GM13976 (cell line): ENCODE measurements at regions not wholly inside any gene's neighbourhood (a gene's known extent, or its start where the extent isn't known, plus 50 kb on each side); places are given as distances from the start of the nearest gene placed in this dataset.

ENCODE experiments used
- DNase-seq: peaks from one replicate; pipeline ENCODE4 v3.0.0; 2012; ENCODE audit warnings: low spot score
- CTCF ChIP-seq: IDR thresholded peaks from 2 replicates; pipeline ENCODE4 v1.5.1; 2012; ENCODE audit warnings: borderline replicate concordance, mild to moderate bottlenecking; ENCODE audit not compliant: insufficient read depth; ENCODE audit errors: extremely low read depth, missing control alignments, control extremely low read depth
- in situ Hi-C: fragments of 300-500 bp; cut with MboI; formaldehyde crosslinking; loops from one replicate; pipeline ENCODE4 v1.12.0; 2022; ENCODE audit warnings: low sequenced_read_pairs, mixed read lengths, inconsistent platforms; ENCODE audit not compliant: unreplicated experiment

- in situ Hi-C loops = no loop called here
- TF ChIP-seq CTCF = no peak
- DNase-seq = no peak
Observed at GRCh38 chr13:89678466-89679121, 1668.9 kb upstream of the MIR17HG start.

DNA sequence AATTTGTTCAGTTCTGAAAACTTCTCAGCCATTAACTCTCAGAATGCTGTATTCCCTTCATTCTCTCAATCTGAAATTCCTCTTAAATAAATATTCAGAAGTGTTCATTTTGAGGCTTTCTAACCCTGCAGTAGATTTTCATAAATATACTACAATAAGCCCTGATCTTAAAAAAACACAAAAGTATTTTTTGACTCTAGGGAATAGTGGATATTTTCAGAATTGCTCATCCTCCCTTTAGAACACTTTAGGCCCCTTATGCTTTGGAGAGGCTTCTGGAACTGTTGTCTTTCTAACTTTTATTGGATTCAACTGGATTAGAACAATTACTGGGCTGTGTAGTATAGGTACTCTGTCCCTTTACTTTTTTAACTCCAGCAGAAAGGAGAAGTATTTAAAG lies 1662.6 kb upstream of the MIR17HG start:
- in situ Hi-C loops = no loop called here
- no peak for TF ChIP-seq CTCF
- DNase-seq = no peak

- in situ Hi-C loops = no loop called here
- DNase-seq = no peak
- TF ChIP-seq CTCF = no peak
Observed at GRCh38 chr13:89686171-89686570, 1661.3 kb upstream of the MIR17HG start.

DNA sequence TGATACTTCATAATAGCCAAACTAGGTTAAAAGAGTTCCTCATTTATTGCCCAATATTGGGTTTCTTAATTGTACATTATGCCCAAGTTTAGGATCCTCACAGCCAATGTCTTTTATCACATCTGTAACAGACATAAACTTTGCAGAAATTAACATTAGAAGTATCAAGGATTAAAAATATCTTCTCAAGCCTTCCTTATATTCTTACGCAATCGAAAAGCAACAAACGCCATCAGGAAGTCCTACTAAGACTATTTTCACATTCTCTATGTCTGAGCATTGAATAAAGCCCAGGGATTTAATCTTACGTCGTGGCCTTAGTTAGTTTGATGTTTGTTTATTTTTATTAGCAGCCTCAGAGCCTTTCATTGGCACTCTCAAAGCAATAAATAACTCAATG lies 1660.4 kb upstream of the MIR17HG start:
- in situ Hi-C loops = no loop called here
- no peak for DNase-seq
- no peak for TF ChIP-seq CTCF

DNA sequence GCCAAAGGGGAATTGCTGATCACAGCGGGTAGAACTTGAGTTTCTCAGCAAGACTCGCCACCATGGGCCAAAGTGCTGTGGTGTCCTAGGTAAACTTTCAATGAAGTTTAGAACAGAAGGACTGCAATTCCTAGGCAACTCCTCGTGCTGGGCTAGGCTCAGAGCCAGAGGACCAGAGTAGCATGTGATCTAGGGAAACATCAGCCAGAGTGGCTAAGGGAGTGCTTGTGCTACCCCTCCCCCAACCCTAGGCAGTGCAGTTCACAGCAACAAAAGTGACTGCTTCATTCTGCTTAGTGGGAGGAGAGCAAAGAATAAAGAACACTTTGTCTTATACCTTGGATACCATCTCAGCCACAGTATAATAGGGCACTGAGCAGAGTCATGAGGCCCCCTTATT lies 1658.6 kb upstream of the MIR17HG start:
- in situ Hi-C loops = no loop called here
- no peak for TF ChIP-seq CTCF
- no peak for DNase-seq

DNA sequence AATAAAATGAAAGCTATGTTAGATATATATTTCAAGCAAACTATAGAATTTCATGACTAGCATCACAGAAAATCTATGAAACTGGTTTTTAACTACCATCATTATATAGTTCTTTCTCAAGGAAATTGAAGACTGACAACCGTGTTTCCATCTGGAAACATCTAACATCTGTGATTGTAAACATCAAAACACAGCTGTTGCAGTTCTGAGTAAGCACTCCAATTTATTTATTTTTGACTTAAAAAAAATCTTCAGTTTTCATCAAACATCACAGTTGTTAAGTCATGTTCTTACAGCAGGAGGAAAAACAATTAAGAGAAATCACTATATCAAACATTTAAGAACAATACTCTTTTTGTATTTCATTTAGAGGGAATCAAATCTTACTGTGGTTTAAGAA lies 1653.0 kb upstream of the MIR17HG start:
- in situ Hi-C loops = no loop called here
- TF ChIP-seq CTCF = no peak
- DNase-seq = no peak
